ENCODE measurements at regions not wholly inside any gene's neighbourhood (a gene's known extent, or its start where the extent isn't known, plus 50 kb on each side); places are given as distances from the start of the nearest gene placed in this dataset.

DNA sequence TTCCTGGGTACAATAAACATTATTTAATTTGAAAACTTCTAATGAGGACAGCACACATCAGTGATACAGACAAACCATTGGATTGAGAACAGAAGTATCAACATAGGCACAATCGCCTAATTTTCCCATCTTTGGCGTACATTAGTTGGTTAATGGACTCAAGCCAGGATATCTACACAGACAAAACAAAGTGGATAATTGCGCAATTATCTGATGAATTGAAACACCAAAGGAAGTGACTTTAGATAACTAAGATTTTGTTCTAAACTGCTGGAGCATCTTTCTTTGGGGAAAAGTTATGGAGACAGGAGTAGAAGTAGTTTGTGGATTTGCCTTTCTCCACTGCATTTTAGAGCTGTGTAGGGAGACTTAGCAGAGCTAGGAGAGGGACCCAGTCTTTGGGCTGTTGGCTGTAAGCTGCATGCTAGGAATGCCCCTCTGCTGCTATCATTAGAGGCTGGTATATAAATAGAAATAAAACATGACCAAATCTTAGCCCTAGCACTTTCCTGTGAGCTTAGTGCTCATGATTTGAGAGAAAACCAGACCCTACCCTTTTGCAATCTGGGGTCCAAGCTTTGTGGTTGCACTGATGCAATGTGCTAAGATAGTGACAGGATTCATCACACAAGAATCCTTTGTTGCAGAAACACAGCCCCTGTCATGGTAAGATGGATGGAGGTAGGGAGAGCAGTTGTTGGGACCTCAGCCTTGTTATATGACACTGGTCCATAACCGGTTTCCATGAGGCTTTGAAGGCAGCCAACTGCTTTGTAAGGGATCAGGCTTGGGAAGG, 264.5 kb upstream of the PIK3C3 start:
- H3K4me1 ChIP-seq (ENCODE audit: insufficient read depth), result no peaks in the 10 kb centered on the region
- H3K4me3 ChIP-seq, result no peak overlapping the region
- TF ChIP-seq, protein P1, sequence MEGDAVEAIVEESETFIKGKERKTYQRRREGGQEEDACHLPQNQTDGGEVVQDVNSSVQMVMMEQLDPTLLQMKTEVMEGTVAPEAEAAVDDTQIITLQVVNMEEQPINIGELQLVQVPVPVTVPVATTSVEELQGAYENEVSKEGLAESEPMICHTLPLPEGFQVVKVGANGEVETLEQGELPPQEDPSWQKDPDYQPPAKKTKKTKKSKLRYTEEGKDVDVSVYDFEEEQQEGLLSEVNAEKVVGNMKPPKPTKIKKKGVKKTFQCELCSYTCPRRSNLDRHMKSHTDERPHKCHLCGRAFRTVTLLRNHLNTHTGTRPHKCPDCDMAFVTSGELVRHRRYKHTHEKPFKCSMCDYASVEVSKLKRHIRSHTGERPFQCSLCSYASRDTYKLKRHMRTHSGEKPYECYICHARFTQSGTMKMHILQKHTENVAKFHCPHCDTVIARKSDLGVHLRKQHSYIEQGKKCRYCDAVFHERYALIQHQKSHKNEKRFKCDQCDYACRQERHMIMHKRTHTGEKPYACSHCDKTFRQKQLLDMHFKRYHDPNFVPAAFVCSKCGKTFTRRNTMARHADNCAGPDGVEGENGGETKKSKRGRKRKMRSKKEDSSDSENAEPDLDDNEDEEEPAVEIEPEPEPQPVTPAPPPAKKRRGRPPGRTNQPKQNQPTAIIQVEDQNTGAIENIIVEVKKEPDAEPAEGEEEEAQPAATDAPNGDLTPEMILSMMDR (IDR thresholded peaks at IDR 0.05), result no peak
- TF ChIP-seq POLR2A (IDR thresholded peaks at IDR 0.05), result no peak
- TF ChIP-seq EP300 (IDR thresholded peaks at IDR 0.05), result no peak
- intact Hi-C loops (cut with DNase I), result no loop called here
- no peaks in the 10 kb centered on the region for H3K27me3 ChIP-seq
- WGBS, 3 donors, result 74 to 83% (median 74%) methylated on average over 4 of the region's 4 CpGs
- H3K9me3 ChIP-seq, result no peaks in the 10 kb centered on the region
- H3K36me3 ChIP-seq, result no peaks in the 10 kb centered on the region
- DNase-seq, result no peak
- H3K27ac ChIP-seq, result no peak overlapping the region

DNA sequence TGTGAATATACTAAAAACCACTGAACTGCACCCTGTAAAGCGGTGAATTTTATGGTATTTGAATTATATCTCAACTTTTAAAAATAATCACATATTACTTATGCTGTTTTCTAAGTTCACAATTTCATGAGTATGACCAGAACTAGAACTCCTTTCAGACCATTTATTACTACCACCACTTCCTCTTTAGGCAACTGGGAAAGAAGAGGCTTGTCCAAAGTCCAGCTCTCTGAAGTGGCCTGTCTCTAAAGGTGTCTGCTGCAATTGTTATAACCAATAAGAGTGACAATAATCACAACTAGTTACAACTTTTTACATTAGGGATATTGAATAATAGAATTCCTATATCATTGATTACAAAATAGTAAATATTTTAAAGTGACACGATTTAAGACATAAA, 267.9 kb upstream of the PIK3C3 start:
- H3K36me3 ChIP-seq, result no peaks in the 10 kb centered on the region
- no peaks in the 10 kb centered on the region for H3K4me1 ChIP-seq (ENCODE audit: insufficient read depth)
- no peaks in the 10 kb centered on the region for H3K27me3 ChIP-seq
- no peak overlapping the region for H3K4me3 ChIP-seq
- intact Hi-C loops (cut with DNase I), result no loop called here
- H3K27ac ChIP-seq, result no peak overlapping the region
- 83 to 93% (median 92%) methylated on average over 2 of the region's 2 CpGs for WGBS, 3 donors
- TF ChIP-seq, protein P1 (IDR thresholded peaks at IDR 0.05), result no peak
- TF ChIP-seq POLR2A (IDR thresholded peaks at IDR 0.05), result no peak
- no peak for TF ChIP-seq EP300 (IDR thresholded peaks at IDR 0.05)
- no peak for DNase-seq
- H3K9me3 ChIP-seq, result no peaks in the 10 kb centered on the region

DNA sequence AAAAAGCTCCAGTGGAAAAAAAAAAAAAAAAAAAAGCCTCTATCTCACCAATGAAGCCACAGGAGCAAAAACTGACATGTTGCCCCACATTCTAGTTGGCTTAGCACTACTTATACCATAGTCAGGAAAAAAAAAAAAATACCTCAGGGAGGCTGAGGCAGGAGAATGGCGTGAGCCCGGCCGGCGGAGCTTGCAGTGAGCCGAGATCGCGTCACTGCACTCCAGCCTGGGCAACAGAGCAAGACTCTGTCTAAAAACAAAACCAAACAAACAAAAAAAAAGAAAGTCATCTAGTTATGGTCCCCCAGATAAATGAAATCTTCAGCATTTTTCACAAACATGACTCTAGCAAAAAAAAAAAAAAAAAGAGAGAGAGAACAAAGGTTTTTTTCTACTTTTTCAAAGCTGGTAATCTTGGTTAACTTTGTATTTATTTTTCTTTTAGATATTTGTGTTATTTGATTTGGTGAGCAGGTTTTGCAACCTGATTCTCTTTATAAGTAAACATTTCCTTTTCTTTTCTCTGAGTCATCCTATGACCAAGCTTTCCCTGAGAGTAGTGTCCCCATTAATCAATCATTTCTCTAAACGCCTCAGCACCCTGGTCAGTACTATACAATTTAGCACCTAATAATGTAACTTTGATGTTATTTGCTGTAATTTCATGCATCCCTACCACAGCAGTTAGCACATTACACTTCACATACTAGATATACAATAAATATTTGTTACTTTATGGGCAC, 273.7 kb upstream of the PIK3C3 start:
- TF ChIP-seq, protein P1 (IDR thresholded peaks at IDR 0.05), result no peak
- TF ChIP-seq EP300 (IDR thresholded peaks at IDR 0.05), result no peak
- no peak for TF ChIP-seq POLR2A (IDR thresholded peaks at IDR 0.05)
- Histone ChIP-seq H3K27ac (no peak overlapping the region), H3K4me1 (ENCODE audit: insufficient read depth) (no peaks in the 10 kb centered on the region), H3K36me3 (no peaks in the 10 kb centered on the region), H3K4me3 (no peak overlapping the region), H3K27me3 (no peaks in the 10 kb centered on the region), H3K9me3 (no peaks in the 10 kb centered on the region)
- no peak for DNase-seq
- intact Hi-C loops (cut with DNase I), result no loop called here
- WGBS, 3 donors, result 84 to 88% (median 85%) methylated on average over 8 of the region's 8 CpGs

DNA sequence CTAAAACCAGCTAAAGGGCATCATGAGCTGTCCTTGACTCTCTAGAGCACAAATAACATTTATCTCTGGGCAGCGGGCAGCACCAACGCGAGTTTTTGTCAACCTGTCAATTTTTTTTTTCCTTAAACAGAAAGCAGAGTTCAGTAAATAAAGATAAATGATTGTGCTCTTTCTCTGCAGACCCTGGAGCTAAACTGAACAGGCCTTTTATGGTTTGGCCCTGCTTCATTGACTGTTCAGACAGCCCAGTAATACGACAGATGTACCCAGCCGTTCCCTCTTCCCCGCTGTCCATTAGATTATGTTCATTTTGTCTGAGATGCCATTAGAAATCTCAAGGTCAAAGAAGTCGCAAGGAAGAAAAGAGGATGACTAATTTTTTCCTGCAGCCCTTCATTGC, 280.5 kb upstream of the PIK3C3 start:
- 4 to 18% (median 5%) methylated on average over 7 of the region's 7 CpGs for WGBS, 3 donors
- no peaks in the 10 kb centered on the region for H3K9me3 ChIP-seq
- intact Hi-C loops (cut with DNase I), result no loop called here
- no peaks in the 10 kb centered on the region for H3K27me3 ChIP-seq
- no peaks in the 10 kb centered on the region for H3K36me3 ChIP-seq
- no peak for DNase-seq
- H3K4me3 ChIP-seq, result no peak overlapping the region
- no peak for TF ChIP-seq POLR2A (IDR thresholded peaks at IDR 0.05)
- no peak for TF ChIP-seq EP300 (IDR thresholded peaks at IDR 0.05)
- TF ChIP-seq, protein P1 (IDR thresholded peaks at IDR 0.05), result no peak
- H3K27ac ChIP-seq, result no peak overlapping the region
- H3K4me1 ChIP-seq (ENCODE audit: insufficient read depth), result no peaks in the 10 kb centered on the region

Data from ovary (tissue), 7 donors.